ENCODE measurements at regions not wholly inside any gene's neighbourhood (a gene's known extent, or its start where the extent isn't known, plus 50 kb on each side); places are given as distances from the start of the nearest gene placed in this dataset.
"Not testable (repeated sequence)": the region's sequence is repeated elsewhere in the genome, so short reads cannot be mapped to it uniquely, and the experiment has no call there.

- Histone ChIP-seq H3K27me3 (ENCODE audit: control insufficient read depth, insufficient read depth, low read length) (no peaks in the 10 kb centered on the region), H3K36me3 (ENCODE audit: control insufficient read depth, insufficient read depth, low read length) (no peaks in the 10 kb centered on the region), H3K4me3 (ENCODE audit: low read depth, low read length) (no peak overlapping the region)
- TF ChIP-seq CTCF (IDR thresholded peaks at IDR 0.05; ENCODE audit: insufficient read depth, low read length, severe bottlenecking): no peak
- DNase-seq (ENCODE audit: low read depth): no peak
- no peak for FAIRE-seq
These were observed 110.1 kb downstream of the NRN1 start for GRCh38 chr6:5896476-5897200.

- no peak for TF ChIP-seq CTCF (IDR thresholded peaks at IDR 0.05; ENCODE audit: insufficient read depth, low read length, severe bottlenecking)
- FAIRE-seq (no peak), DNase-seq (ENCODE audit: low read depth) (no peak)
- no peak overlapping the region for H3K4me3 ChIP-seq (ENCODE audit: low read depth, low read length)
- no peaks in the 10 kb centered on the region for H3K27me3 ChIP-seq (ENCODE audit: control insufficient read depth, insufficient read depth, low read length)
- H3K36me3 ChIP-seq (ENCODE audit: control insufficient read depth, insufficient read depth, low read length): no peaks in the 10 kb centered on the region
These were observed 112.4 kb downstream of the NRN1 start for GRCh38 chr6:5894357-5894756.

GRCh38 chr6:5893295-5893694 is 113.4 kb downstream of the NRN1 start:
- Histone ChIP-seq H3K4me3 (ENCODE audit: low read depth, low read length) (no peak overlapping the region), H3K36me3 (ENCODE audit: control insufficient read depth, insufficient read depth, low read length) (no peaks in the 10 kb centered on the region), H3K27me3 (ENCODE audit: control insufficient read depth, insufficient read depth, low read length) (no peaks in the 10 kb centered on the region)
- FAIRE-seq (no peak), DNase-seq (ENCODE audit: low read depth) (no peak)
- no peak for TF ChIP-seq CTCF (IDR thresholded peaks at IDR 0.05; ENCODE audit: insufficient read depth, low read length, severe bottlenecking)

- no peak for TF ChIP-seq CTCF (IDR thresholded peaks at IDR 0.05; ENCODE audit: insufficient read depth, low read length, severe bottlenecking)
- Histone ChIP-seq H3K36me3 (ENCODE audit: control insufficient read depth, insufficient read depth, low read length) (no peaks in the 10 kb centered on the region), H3K27me3 (ENCODE audit: control insufficient read depth, insufficient read depth, low read length) (no peaks in the 10 kb centered on the region), H3K4me3 (ENCODE audit: low read depth, low read length) (no peak overlapping the region)
- FAIRE-seq (no peak), DNase-seq (ENCODE audit: low read depth) (no peak)
These were observed 114.1 kb downstream of the NRN1 start for GRCh38 chr6:5892669-5893068.

- Histone ChIP-seq H3K4me3 (ENCODE audit: low read depth, low read length) (no peak overlapping the region), H3K36me3 (ENCODE audit: control insufficient read depth, insufficient read depth, low read length) (no peaks in the 10 kb centered on the region), H3K27me3 (ENCODE audit: control insufficient read depth, insufficient read depth, low read length) (no peaks in the 10 kb centered on the region)
- DNase-seq (ENCODE audit: low read depth) (no peak), FAIRE-seq (no peak)
- TF ChIP-seq CTCF (IDR thresholded peaks at IDR 0.05; ENCODE audit: insufficient read depth, low read length, severe bottlenecking): no peak
These were observed 127.9 kb downstream of the NRN1 start for GRCh38 chr6:5878792-5879191.

GRCh38 chr6:5876076-5876475 is 130.6 kb downstream of the NRN1 start:
- Histone ChIP-seq H3K27me3 (ENCODE audit: control insufficient read depth, insufficient read depth, low read length) (no peaks in the 10 kb centered on the region), H3K4me3 (ENCODE audit: low read depth, low read length) (no peak overlapping the region), H3K36me3 (ENCODE audit: control insufficient read depth, insufficient read depth, low read length) (no peaks in the 10 kb centered on the region)
- no peak for DNase-seq (ENCODE audit: low read depth)
- FAIRE-seq: peak; percentile 32
- TF ChIP-seq CTCF (IDR thresholded peaks at IDR 0.05; ENCODE audit: insufficient read depth, low read length, severe bottlenecking): no peak

- not testable (repeated sequence) for FAIRE-seq; H3K36me3 ChIP-seq (ENCODE audit: control insufficient read depth, insufficient read depth, low read length); H3K27me3 ChIP-seq (ENCODE audit: control insufficient read depth, insufficient read depth, low read length); H3K4me3 ChIP-seq (ENCODE audit: low read depth, low read length); DNase-seq (ENCODE audit: low read depth)
These were observed 132.7 kb downstream of the NRN1 start for GRCh38 chr6:5873976-5874375.
